ENCODE measurements at regions not wholly inside any gene's neighbourhood (a gene's known extent, or its start where the extent isn't known, plus 50 kb on each side); places are given as distances from the start of the nearest gene placed in this dataset.

DNA sequence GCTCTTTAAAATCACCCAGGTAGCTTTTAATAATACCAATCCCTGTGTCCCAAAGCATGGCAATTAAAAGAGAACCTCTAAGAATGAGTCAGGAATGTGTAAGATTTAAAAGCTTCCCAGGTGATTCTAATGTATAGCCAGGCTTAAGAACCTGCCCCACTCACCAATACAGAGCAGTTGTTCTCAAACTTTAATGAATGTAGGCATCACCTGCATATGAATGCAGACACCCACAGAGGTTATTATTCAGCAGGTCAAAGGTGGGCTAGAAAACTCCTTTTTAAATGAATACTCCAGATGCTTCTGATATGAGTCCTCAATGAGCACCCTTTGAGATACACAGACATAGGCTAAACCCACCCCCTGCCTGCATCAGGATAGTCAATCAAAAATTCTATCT, 298.1 kb upstream of the KCNMB2 start:
- no peak for TF ChIP-seq POLR2AphosphoS5 (IDR thresholded peaks at IDR 0.05; ENCODE audit: borderline replicate concordance, low read depth, low read length)
- no peak for TF ChIP-seq EZH2 (IDR thresholded peaks at IDR 0.05)
- TF ChIP-seq FOXP2 (optimal IDR thresholded peaks at IDR 0.05; ENCODE audit: control extremely low read depth, extremely low read length, insufficient read depth), result no peak

Data from SK-N-MC (cell line).